ENCODE measurements at regions not wholly inside any gene's neighbourhood (a gene's known extent, or its start where the extent isn't known, plus 50 kb on each side); places are given as distances from the start of the nearest gene placed in this dataset.

GRCh38 chr6:113623129-113623528 lies 234.0 kb upstream of the MARCKS start:
- DNase-seq (ENCODE audit: low spot score), result no peak
- intact Hi-C loops (cut with DNase I), result no loop called here
- ATAC-seq, result no peak

GRCh38 chr6:113625850-113626249 lies 231.3 kb upstream of the MARCKS start:
- ATAC-seq (no peak), DNase-seq (ENCODE audit: low spot score) (no peak)
- intact Hi-C loops (cut with DNase I), result no loop called here

GRCh38 chr6:113626475-113626874 lies 230.7 kb upstream of the MARCKS start:
- DNase-seq (ENCODE audit: low spot score) (no peak), ATAC-seq (no peak)
- intact Hi-C loops (cut with DNase I), result no loop called here

- DNase-seq (ENCODE audit: low spot score) (no peak), ATAC-seq (no peak)
- intact Hi-C loops (cut with DNase I), result no loop called here
Measured at GRCh38 chr6:113627480-113627879, 229.7 kb upstream of the MARCKS start.

DNA sequence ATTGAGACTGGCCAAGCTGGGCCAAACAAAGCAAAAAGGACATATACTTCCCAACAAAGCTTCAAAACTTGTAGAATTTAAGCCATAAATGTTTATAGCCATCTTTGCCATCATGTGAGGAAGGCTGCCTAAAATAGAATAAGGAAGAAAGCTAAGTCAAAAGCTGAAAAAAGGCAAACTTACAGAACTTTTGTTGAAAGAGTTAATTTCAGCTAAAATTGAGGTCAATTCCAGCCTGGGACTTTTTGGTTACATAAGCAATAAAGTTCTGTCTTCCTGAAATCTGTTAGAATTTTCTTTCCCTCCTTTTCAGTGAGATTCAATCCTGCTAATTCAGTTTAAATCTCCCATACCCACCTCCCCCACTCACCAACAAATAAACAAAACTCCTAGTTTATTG lies 227.9 kb upstream of the MARCKS start:
- intact Hi-C loops (cut with DNase I), result no loop called here
- DNase-seq (ENCODE audit: low spot score) (no peak), ATAC-seq (no peak)

GRCh38 chr6:113629975-113630737 lies 227.0 kb upstream of the MARCKS start:
- DNase-seq (ENCODE audit: low spot score) (no peak), ATAC-seq (no peak)
- intact Hi-C loops (cut with DNase I), result no loop called here

DNA sequence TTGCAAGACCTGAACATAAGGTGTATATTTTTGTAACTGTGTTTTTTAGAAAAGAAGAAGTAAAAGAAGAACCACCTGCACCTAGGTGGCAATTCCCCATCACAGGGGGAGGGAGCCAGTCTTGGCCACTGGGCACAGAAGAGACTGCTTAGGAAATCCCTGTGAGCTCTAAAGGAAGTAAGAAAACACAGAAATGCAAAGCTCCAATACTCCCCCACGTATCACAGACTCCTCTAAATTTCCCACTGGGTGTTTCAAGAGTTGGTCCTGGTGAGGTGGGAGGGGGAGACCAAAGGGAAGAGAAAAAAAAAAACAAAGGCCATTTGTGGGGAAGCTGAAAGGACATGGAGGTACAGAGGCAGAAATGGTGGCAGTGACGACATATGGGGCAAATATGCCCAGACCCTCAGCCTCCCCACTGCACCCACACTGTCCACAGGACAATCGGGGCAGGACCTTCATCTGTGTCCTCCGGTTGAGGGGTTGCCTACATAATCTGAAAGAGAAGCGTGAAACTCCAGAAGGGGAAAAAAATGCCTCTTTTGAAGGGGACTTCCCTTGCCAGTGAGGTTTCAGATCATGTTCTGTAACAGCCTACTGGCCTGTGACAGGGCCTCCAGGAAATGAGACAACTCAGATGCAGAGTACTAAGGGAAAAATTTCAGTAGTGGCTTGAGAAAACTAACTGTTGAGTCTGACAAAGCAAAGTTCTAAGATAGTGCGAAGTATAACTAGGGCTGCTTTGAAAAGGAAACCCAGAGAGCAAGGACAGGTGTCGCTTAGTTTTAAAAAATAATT lies 226.2 kb upstream of the MARCKS start:
- ATAC-seq (peak; percentile 73), DNase-seq (ENCODE audit: low spot score) (no peak)
- intact Hi-C loops (cut with DNase I), result no loop called here

GRCh38 chr6:113631666-113632065 lies 225.5 kb upstream of the MARCKS start:
- DNase-seq (ENCODE audit: low spot score) (no peak), ATAC-seq (no peak)
- intact Hi-C loops (cut with DNase I), result no loop called here

- intact Hi-C loops (cut with DNase I), result no loop called here
- ATAC-seq, result peak; percentile 67
- no peak for DNase-seq (ENCODE audit: low spot score)
Measured at GRCh38 chr6:113632220-113632864, 224.8 kb upstream of the MARCKS start.

DNA sequence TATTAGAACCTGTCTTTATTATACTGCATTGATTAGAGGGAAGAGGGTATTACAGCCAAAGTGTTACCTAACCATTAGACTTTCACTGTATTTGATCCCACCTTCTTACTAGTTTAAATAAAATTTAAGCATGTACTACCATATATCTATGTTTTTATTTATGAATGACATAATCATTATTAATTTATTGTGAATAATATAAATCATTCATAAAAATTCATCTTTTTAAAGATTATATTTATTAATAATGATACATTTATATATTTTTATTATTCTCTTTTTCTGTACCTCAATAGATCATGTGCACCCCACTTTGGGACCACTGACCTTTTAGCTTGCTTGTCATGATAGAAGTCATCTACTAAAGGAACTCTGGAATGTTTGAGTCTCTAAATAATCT lies 223.5 kb upstream of the MARCKS start:
- intact Hi-C loops (cut with DNase I), result no loop called here
- no peak for ATAC-seq
- DNase-seq (ENCODE audit: low spot score), result no peak

- ATAC-seq, result no peak
- intact Hi-C loops (cut with DNase I), result no loop called here
Measured at GRCh38 chr6:113634352-113635163, 222.6 kb upstream of the MARCKS start.

GRCh38 chr6:113635222-113635986 lies 221.7 kb upstream of the MARCKS start:
- no peak for DNase-seq (ENCODE audit: low spot score)
- intact Hi-C loops (cut with DNase I), result no loop called here
- ATAC-seq, result no peak

More at GRCh38 chr6:113634352-113635163, 222.6 kb upstream of the MARCKS start:
- no peak for DNase-seq (ENCODE audit: low spot score)

GRCh38 chr6:113636357-113636824 lies 220.8 kb upstream of the MARCKS start:
- intact Hi-C loops (cut with DNase I), result no loop called here
- DNase-seq (ENCODE audit: low spot score) (no peak), ATAC-seq (no peak)

DNA sequence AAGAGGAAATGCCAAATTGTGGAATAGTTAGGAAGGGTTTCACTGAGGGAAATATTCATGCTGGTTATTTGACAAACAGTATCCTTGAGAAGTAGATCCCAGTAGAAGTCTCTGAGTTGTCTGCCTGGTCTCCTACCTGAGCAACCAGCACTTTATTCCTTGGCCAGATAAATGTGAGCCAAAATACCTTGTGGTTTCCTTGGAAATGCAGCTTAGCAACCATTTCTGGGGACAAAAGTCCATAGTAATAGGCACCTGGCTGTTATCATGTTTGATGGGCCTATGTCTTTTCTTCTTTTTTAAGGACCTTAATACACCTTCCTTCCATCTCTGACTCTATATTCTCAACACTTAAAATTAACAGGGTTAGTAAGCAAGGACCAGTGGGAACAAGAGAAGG lies 217.1 kb upstream of the MARCKS start:
- DNase-seq (ENCODE audit: low spot score) (no peak), ATAC-seq (no peak)
- intact Hi-C loops (cut with DNase I), result no loop called here

DNA sequence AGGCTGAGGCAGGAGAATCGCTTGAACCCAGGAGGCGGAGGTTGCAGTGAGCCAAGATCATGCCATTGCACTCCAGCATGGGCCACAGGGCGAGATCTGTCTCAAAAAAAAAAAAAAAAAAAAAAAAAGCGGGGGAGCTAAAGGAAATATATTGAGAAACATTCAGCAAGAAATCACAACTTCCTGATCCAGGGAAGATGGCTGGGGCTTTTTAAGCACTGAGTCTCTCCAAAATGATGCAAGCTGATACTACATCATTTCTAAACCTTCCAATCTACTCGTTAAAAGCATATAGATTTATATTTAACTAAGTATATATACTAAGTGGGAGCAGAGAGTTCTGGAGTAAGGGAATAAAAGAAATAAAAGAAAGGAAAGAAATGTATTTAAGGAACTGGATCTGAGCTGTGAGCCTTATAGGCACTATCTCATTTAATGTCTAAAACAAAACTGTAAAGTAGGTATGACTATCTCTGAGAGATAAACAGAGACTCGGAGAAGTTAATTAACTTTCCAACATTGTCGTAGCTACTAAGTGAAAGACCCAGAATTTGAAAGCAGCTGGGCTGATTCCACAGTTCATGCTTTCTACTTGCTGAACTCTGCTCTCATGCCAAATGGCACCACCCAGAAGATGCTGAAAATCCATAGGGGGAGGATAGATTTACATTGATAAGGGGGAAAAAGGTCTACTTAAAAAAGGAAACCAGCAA lies 215.0 kb upstream of the MARCKS start:
- intact Hi-C loops (cut with DNase I), result no loop called here
- DNase-seq (ENCODE audit: low spot score), result no peak
- no peak for ATAC-seq

DNA sequence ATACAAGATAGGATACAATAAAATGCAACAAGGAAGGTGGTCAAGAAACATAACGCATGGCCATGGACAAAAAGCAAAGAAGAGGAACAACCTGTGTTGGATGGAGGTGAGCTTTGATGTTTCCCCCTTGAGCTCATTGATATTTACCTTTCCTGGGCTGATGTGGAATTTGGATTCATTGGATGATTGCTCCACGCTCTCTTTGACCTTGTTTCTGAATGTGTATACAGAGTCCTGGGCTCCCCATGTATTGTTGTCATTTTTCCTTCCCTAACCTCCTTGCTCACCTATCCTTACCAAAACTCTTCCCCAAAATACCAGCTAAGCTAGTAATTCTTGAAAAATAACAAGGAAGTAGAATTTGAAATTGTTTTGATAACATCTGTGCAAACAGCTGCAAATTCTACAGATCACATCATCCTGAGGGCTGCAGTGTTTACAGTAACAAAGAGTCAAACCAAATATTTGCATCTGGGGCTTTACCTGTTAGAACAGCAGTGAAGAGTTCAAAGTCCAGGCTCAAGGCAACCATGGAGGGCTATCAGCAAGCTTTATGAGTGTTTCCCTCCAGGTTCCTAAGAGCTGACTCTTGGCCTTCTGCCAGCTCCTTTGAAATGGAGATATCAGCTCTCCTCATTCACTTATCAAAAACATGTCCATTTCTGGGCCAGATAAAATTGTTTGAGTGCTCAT lies 214.3 kb upstream of the MARCKS start:
- no peak for DNase-seq (ENCODE audit: low spot score)
- ATAC-seq, result no peak
- intact Hi-C loops (cut with DNase I), result no loop called here

DNA sequence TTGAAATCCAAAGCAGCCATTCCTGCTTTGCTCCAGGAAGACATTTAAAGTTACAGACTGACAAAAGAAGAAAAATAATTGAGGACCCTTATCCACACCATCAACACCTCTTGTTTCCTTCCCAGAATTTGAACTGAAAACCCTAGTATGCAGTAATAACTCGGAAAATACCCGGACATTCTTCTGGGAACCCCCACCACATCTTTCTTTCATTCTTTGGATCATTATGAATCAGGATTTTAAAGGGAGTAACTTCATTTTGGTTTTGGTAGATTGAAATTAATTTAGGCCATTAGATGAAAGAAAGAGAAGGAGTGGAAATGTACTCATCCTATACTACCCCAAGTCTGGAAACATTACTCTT lies 213.8 kb upstream of the MARCKS start:
- DNase-seq (ENCODE audit: low spot score) (no peak), ATAC-seq (no peak)
- intact Hi-C loops (cut with DNase I), result no loop called here
